GM19324 (cell line): ENCODE measurements at regions not wholly inside any gene's neighbourhood (a gene's known extent, or its start where the extent isn't known, plus 50 kb on each side); places are given as distances from the start of the nearest gene placed in this dataset.
"Not testable (repeated sequence)": the region's sequence is repeated elsewhere in the genome, so short reads cannot be mapped to it uniquely, and the experiment has no call there.

ENCODE experiments used
- ATAC-seq: cut with Tn5 transposase; IDR thresholded peaks from one replicate; pipeline ENCODE4 v1.9.1; 2021; ENCODE audit warnings: mild to moderate bottlenecking, moderate library complexity; ENCODE audit not compliant: unreplicated experiment, low FRiP score

DNA sequence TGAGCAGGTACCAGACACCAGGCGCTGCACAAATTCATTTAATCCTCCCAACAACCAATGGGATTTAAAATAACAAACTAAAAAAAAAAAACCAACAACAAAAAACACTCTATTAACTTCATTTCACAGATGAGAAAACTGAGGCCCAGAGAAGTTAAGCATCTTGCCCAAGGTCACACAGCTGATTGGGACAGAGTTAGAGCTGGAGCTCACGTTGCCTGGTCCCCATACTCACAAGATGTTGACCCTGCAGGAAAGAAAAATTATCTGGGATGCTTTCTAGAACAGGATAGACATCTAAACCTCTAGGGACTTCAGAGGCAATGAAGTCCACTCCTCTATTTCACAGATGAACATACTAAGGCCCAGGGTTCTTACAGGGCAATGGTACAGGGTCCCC, 175.3 kb downstream of the PSMG1 start:
- no peak for ATAC-seq

- no peak for ATAC-seq
Measured at GRCh38 chr21:39007532-39007931, 175.7 kb downstream of the PSMG1 start.

GRCh38 chr21:39006571-39007311, 176.5 kb downstream of the PSMG1 start:
- no peak for ATAC-seq

DNA sequence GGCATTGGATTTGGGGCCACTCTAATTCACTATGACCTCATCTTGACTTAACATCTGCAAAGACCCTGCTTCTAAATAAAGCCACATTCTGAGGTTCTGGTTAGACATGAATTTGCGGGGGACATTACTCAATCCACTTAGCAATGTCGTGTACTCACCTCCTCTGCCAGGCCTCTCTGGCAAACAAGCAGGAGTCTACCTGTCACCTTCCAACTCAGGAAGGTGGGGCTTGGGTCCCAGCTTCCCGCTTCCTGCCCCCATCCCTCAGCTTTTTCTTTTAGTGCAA, 177.8 kb downstream of the PSMG1 start:
- ATAC-seq: no peak

DNA sequence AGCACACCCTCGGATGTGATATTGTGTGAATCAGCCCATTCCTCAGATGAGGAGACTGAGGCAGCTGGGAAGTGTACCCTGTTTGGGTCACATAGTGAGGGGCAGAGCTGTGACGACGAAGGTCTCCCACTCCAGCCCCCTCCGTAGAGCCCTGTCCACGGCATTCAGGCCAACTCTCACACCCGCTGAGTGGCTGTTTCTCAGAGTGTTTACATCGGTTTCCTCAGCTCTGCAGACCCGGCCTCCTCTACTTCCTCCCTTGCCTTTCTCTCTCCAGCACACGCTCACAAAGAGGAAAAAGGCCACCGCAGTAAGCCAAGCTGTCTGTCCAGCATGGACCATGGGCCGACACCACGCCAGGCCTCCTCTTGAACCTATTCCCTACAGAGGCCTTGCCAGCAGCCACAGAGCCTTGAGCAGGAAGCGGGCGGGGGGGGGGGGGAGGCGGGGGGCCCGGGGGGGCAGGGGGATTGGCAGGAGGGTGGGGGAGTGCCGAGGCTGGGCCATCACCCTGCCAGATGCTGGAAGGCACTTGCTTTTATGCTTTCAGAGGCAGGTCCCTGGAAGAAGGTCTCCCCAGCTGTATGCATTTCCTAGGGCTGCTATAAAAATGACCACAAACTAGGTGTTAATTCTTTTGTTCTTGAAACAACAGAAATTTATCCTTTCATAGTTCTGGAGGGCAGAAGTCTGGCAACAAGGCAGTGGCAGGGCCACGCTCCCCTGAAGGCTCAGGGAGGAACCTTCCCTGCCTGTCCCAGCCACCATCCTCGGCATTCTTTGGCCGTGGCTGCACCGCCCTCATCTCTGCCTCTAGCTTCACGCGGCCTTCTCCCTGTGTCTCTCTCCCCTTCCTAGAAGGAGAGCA, 178.4 kb downstream of the PSMG1 start:
- no peak for ATAC-seq

GRCh38 chr21:39003982-39004633, 179.1 kb downstream of the PSMG1 start:
- no peak for ATAC-seq

- ATAC-seq: no peak
Measured at GRCh38 chr21:39001341-39001740, 181.9 kb downstream of the PSMG1 start.

GRCh38 chr21:39000496-39000895, 182.8 kb downstream of the PSMG1 start:
- ATAC-seq: no peak

DNA sequence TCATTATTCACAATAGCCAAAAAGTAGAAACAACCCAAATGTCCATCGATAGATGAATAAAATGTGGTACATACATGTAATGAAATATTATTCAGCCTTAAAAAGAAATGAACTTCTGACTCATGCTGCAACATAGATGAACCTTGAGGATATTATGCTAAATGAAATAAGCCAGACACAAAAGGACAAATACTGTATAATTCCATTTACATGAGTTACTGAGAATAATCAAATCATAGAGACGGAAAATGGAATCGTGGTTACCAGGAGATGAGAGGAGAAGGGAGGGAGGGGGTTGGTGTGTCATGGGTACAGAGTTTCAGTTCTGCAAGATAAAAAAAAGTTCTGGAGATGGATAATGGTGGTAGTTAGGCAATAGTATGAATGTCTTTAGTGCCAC, 184.1 kb downstream of the PSMG1 start:
- ATAC-seq: no peak

DNA sequence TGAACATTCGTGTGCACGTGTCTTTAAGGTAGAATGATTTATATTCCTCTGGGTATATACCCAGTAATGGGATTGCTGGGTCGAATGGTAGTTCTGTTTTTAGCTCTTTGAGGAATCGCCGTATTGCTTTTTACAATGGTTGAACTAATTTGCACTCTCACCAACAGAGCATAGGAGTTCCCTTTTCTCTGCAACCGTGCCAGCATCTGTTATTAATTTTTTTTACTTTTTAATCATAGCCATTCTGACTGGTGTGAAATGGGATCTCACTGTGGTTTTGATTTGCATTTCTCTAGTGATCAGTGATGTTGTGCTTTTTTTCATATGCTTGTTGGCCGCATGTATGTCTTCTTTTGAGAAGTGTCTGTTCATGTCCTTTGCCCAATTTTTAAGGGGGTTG, 185.0 kb downstream of the PSMG1 start:
- not testable (repeated sequence) for ATAC-seq

GRCh38 chr21:38997843-38998175, 185.4 kb downstream of the PSMG1 start:
- not testable (repeated sequence) for ATAC-seq

GRCh38 chr21:38997051-38997842, 186.0 kb downstream of the PSMG1 start:
- ATAC-seq: no peak

GRCh38 chr21:38996355-38996754, 186.9 kb downstream of the PSMG1 start:
- ATAC-seq: no peak

DNA sequence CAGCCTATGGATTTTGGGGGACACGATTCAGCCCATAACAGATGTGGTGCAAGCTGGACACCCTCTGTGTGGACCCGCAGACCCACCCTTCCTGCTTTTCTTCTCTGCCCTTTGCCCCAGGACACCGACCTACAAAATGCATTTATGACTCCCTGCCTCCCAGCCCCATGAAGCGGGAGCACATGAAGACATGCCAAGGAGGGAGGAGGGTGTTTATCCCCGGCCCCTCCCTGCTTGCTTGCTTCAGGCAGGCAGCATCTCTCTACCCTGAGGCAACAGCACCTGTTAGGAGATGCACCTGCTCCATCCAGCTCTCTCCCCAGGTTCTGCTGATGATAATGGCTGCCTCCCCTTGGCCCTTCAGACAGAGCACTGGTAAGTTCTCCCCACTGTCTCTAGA, 187.5 kb downstream of the PSMG1 start:
- no peak for ATAC-seq

DNA sequence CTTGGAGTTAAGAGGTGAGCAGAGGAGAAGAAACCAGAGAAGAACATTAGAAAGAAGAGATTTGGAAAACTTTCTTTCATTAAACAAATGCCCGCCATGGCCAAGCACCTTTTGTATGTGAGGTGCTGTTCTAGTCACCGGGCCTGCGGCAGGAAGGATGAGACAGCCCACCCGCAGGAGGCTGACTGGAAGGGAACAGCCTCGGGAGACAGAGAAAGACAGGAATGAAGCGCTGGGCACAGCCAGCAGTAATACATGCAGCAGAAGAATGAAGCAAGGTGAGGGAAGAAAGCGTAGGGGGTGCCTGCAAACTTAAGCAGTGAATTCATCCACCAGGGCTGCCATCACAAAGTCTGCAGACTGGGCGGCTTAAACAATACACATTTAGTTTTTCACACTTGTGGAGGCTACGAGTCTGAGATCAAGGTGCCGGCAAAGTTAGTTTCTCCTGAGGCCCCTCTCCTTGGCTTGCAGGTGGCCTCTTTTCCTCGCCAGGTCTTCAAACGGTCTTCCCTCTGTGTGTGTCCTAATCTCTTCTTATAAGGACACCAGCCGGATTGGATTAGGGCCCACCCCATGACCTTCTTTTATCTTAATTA, 188.1 kb downstream of the PSMG1 start:
- ATAC-seq: no peak

GRCh38 chr21:38994042-38994441, 188.3 kb downstream of the ETS2 start:
- ATAC-seq: no peak

DNA sequence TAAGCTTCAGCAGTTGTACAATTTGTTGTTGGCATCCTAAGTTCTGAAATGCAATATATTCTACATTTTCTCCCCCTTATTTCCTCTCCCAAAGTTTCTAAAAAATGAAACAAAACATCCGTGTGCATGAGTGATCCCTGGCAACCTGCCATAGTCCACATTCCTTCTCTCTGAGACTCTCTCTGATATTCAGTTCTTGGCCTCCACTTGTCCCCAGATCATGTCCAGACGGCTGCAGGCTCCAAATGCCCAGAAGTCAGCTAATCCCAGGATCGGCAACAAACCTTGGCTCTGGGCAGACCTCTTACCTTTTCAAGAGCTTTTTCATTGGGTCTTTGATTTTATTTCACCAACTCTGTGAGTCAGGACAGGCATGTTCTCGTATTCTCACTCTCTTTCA, 187.8 kb downstream of the ETS2 start:
- no peak for ATAC-seq

GRCh38 chr21:38992737-38993136, 187.0 kb downstream of the ETS2 start:
- ATAC-seq: no peak

DNA sequence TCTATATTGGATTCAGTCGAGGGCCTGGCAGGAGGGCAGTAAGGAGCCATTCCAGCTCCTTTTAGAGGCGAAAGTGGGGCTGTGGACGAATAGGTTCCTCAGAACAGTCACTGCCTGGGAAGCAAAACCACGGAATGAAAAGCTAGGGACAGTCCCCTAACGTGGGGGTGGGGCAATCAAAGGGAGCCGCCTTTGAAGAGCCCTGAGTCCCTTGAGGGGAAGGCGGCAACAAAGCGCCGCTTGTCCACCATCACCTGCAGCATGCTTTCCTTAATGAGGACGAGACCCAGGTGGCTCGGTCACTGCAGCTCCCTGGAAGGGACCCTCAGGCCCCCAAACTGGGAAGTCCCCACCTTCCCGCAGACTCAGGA, 184.7 kb downstream of the ETS2 start:
- ATAC-seq: no peak

DNA sequence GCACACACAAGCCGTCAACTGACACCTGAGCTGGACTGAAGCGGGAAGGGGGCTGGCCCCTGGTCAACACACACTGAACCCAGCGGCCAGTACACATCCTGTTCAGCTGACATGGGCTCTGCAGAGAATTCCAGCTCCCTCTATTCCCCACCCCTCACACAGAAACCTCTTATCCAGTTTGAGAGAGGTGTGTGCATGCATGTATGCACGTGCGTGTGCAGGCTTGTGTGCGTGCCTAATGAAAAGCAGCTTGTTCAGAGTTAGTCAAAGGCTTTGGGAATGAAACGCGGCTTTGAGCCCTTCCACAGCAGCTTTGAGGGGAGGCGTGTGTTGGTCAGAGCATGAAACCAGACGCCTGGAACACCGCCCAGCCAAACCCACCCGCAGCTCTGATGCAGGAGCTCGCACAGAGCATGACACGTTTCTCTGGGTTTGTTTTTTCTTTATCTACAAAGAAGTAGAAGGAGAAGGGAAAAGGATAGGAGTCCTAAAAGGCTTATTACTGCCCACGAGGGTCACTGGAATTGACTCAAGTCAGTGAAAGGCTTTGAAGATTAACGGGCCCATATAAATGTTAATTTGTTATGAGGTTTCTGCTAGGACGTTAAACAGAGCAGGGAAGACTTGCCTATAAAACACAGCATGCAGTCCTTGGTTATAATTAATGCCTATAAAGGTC, 184.2 kb downstream of the ETS2 start:
- no peak for ATAC-seq
